NCI-H187 treated with DMSO at 0.1 percent for 48 hours (cell line): ENCODE measurements at regions not wholly inside any gene's neighbourhood (a gene's known extent, or its start where the extent isn't known, plus 50 kb on each side); places are given as distances from the start of the nearest gene placed in this dataset.
"Not testable (repeated sequence)": the region's sequence is repeated elsewhere in the genome, so short reads cannot be mapped to it uniquely, and the experiment has no call there.

Source experiments
- DNase-seq: peaks from one replicate; lab custom pipeline; 2025; lab: John Stamatoyannopoulos, UW

DNA sequence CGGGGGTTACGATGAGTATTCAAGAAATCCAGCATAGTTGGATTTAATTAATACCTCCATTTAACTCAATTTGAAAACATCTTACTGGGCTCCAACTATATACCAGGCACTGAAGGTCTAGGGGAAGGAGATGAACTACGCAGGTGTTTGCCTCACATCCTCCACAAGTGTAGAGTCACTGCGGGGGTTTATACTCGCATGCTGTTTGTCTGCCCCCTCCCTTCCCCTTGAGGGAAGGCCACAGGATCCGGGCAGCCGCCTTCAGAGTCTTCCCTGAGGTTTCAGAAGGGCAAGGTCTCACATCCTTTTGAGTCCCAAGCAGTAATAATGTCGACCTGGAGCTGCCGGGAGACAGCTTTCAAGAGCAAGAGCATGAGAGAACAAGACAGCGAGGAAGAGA, 142.4 kb upstream of the GALNT2 start:
- no peak for DNase-seq

GRCh38 chr1:229928767-229929166, 138.3 kb upstream of the GALNT2 start:
- no peak for DNase-seq

DNA sequence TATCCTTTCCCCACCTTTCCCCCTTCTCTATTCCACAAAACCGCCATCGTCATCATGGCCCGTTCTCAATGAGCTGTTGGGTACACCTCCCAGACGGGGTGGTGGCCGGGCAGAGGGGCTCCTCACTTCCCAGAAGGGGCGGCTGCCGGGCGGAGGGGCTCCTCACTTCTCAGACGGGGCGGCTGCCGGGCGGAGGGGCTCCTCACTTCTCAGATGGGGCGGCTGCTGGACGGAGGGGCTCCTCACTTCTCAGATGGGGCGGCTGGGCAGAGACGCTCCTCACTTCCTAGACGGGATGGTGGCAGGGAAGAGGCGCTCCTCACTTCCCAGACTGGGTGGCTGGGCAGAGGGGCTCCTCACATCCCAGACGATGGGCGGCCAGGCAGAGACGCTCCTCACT, 135.3 kb upstream of the GALNT2 start:
- not testable (repeated sequence) for DNase-seq

DNA sequence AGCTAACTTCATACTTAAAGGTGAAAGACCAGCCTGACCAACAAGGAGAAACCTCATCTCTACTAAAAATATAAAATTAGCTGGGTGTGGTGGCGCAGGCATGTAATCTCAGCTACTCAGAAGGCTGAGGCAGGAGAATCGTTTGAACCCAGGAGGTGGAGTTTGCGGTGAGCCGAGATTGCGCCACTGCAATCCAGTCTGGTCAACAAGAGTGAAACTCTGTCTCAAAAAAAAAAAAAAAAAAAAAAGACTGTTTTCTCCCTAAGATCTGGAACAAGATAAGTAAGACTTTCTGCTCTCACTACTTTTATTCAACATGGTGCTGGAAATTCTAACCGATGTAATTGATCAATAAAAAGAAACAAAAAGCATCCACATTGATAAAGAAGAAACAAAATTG, 131.9 kb upstream of the GALNT2 start:
- DNase-seq = not testable (repeated sequence)

DNA sequence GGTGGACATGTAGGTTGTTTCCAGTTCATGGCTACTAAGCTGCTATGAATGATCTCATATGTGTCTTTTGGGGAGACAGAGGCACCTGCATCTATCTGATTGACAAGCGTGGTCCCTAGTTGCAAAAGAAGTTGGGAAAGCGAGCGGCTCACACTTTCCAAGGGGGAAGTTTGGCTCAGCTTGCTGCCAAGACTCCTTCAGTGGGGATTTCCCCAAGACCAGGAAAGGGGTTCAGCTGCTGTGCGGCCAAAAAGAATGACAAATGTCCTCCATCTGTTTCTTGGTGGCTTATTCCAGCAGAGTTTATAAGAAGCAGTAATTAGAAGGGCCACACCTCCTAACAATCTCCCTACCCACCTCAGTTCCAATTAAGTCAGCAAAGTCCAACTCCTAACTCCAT, 128.5 kb upstream of the GALNT2 start:
- no peak for DNase-seq

- DNase-seq = no peak
These were observed 126.4 kb upstream of the GALNT2 start for GRCh38 chr1:229940684-229941083.

DNA sequence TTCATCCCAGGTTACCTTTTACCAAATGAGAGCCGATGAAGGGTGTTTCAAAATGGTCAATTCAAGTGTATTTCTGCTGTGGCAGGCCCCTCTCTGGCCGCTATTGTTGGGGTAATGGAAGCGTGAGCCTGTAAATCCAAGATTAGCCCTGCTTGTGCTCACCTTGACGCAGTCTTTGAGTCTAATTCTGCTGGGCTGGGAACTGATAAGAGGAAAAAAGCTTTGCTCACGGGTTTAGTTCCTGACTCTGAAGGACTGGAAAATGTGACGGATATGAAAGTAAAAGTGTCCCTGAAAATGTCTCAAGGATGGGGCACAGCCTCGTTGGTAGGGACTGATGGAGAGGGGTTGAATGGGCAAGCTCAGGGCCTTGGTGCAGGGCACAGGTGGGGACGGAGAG, 125.9 kb upstream of the GALNT2 start:
- no peak for DNase-seq

- no peak for DNase-seq
These were observed 125.2 kb upstream of the GALNT2 start for GRCh38 chr1:229941831-229942230.

GRCh38 chr1:229942501-229942900, 124.5 kb upstream of the GALNT2 start:
- DNase-seq = no peak

DNA sequence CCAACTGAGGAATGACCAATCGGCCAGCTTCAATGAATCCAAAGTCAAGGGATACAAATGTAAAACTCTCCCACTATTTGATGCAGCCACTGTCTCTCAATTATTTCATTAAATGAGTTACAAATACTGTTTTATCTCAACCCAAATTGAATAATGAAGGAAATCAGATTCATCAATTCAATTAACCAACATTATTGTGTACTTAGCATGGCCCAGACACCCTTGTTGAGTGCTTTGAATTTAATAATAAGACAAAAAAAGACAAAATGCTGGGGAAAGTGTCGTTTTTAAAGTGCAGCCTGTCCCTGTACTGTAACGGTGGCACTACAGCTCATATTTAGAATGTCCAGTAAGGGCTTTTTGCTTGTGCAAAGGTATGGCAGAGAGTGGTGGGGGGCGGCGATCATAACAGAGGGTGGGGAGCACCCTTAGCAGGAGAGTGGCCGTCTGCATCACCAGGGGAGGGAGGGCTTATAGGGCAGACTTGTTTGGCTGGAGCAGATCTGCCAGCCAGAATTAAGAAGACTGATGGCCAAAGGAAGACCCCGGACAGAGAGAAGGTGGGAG, 123.8 kb upstream of the GALNT2 start:
- no peak for DNase-seq

- no peak for DNase-seq
These were observed 122.9 kb upstream of the GALNT2 start for GRCh38 chr1:229943988-229944743.

- no peak for DNase-seq
These were observed 121.2 kb upstream of the GALNT2 start for GRCh38 chr1:229945795-229946194.

DNA sequence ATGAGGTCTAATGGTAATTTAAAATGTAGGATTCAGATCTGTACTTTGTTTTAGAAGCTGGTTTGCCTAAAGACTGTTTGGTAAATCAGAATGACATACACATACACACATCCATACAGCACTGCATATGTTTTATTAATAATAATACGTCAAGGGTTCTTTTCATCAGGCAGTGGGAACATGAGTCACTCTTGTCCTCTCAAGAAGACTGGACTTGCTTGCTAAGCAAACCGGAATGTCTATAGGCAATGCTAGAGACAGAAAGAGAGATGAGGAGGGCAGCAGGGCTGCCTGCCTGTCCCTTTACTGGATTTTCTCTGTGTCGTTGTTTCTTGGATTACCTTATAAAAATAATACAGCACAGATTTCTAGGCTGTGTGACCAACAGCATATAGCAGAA, 119.1 kb upstream of the GALNT2 start:
- no peak for DNase-seq

DNA sequence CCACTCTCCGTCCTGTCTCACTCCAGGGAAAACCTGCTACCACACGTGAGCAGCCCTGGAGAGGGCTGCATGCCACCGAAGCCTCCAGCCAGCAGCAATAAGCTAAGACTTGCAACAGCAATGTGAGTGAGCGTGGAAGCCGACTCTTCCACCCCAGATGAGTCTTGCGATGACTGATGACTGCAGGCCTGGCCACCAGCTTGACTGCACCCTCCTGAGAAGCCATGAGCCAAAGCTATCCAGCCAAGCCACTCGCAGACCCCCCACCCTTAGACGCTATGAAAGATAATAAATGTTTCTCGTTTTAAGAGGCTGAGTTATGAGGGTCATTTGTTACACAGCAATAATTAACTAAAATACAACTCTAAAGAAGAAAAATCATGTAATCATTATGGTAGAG, 118.6 kb upstream of the GALNT2 start:
- DNase-seq = no peak

GRCh38 chr1:229949500-229949899, 117.5 kb upstream of the GALNT2 start:
- DNase-seq = no peak

- no peak for DNase-seq
These were observed 117.0 kb upstream of the GALNT2 start for GRCh38 chr1:229950020-229950419.

- no peak for DNase-seq
These were observed 116.1 kb upstream of the GALNT2 start for GRCh38 chr1:229950908-229951307.

- DNase-seq = no peak
These were observed 115.0 kb upstream of the GALNT2 start for GRCh38 chr1:229951856-229952534.

- no peak for DNase-seq
These were observed 114.1 kb upstream of the GALNT2 start for GRCh38 chr1:229952670-229953520.

DNA sequence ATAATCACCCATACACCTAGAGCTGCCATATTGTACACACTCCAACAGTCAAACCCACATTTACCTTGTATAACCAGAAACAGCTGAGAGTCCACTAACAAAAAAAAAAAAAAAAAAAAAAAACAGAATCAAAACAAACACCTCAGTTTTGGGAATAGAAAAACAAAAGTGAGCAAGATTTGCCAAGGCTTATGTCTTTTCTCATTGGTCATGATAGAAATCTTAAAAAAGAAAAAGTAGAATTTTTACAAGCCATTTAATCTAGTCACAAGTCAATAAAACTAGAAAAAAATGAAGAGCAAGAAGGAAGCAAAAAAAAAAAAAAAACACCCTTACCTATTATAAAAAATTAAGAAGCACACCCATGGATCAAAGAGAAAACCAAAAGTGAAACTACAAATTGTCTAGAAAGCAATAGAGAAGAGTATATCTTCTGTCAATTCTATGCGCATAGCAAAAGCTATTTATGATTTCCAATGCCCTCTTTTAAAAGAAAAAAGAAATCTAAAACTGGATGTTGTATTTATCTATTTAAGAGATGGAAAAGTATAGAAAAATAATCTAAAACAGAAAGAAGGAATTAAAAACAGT, 113.2 kb upstream of the GALNT2 start:
- no peak for DNase-seq

DNA sequence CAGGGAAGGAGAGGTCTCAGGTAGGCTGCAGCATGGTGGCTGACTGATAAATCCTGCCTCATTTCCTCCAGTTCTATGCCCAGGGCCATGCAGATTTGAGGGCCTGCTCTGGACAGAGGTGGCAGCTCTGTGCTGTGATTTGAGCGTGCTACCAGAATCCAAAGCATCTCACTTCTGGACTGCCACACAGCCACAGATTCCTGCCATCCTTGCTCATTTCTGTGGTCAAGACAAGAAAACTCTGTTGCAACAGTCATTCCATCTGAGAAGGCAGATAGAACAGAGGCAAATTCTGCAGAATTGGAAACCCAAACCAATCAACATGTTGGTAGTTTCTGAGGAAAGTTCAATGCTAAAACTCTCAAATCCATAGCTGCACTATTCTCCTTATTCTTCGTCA, 102.8 kb upstream of the GALNT2 start:
- no peak for DNase-seq

- no peak for DNase-seq
These were observed 96.3 kb upstream of the GALNT2 start for GRCh38 chr1:229970714-229971113.
